Mesendoderm (in vitro differentiated cells): ENCODE measurements at regions not wholly inside any gene's neighbourhood (a gene's known extent, or its start where the extent isn't known, plus 50 kb on each side); places are given as distances from the start of the nearest gene placed in this dataset.

Source experiments
- DNase-seq: peaks from one replicate; pipeline ENCODE4 v3.0.0; 2013
- H2AK5ac ChIP-seq: 2 replicates; pipeline ENCODE4 v1.6.1; 2013; ENCODE audit warnings: low read length, inconsistent platforms
- H2BK120ac ChIP-seq: 2 replicates; pipeline ENCODE4 v1.6.1; 2013; ENCODE audit warnings: low read depth, mild to moderate bottlenecking, low read length, moderate library complexity, mixed read lengths
- H2BK15ac ChIP-seq: replicated peaks from 2 replicates; pipeline ENCODE4 v1.6.1; 2013; ENCODE audit warnings: low read depth, mild to moderate bottlenecking, moderate library complexity
- H2BK5ac ChIP-seq: 2 replicates; pipeline ENCODE4 v1.6.1; 2013; ENCODE audit warnings: low read length, inconsistent platforms
- H3K18ac ChIP-seq: 2 replicates; pipeline ENCODE4 v1.6.1; 2013; ENCODE audit warnings: mild to moderate bottlenecking, low read length, mixed read lengths
- H3K23ac ChIP-seq: one replicate; pipeline ENCODE4 v1.6.1; 2013; ENCODE audit warnings: low read length
- H3K27ac ChIP-seq: 2 replicates; pipeline ENCODE4 v1.5.1; 2013; ENCODE audit warnings: low read depth, mild to moderate bottlenecking, inconsistent platforms, low read length, moderate library complexity
- H3K27me3 ChIP-seq: 2 replicates; pipeline ENCODE4 v1.6.1; 2013; ENCODE audit warnings: low read length, control low read depth, mild to moderate bottlenecking, inconsistent platforms; ENCODE audit not compliant: insufficient read depth, poor library complexity
- H3K36me3 ChIP-seq: 2 replicates; pipeline ENCODE4 v1.6.1; 2013; ENCODE audit warnings: low read length, inconsistent platforms; ENCODE audit not compliant: control insufficient read depth, insufficient read depth
- H3K4ac ChIP-seq: one replicate; pipeline ENCODE4 v1.6.1; 2013; ENCODE audit warnings: low read depth, mild to moderate bottlenecking, low read length, moderate library complexity
- H3K4me1 ChIP-seq: 2 replicates; pipeline ENCODE4 v1.6.1; 2013; ENCODE audit warnings: low read depth, low read length, inconsistent platforms; ENCODE audit not compliant: control insufficient read depth
- H3K4me2 ChIP-seq: 2 replicates; pipeline ENCODE4 v1.6.1; 2013; ENCODE audit warnings: low read length
- H3K4me3 ChIP-seq: 2 replicates; pipeline ENCODE4 v1.5.1; 2013; ENCODE audit warnings: mild to moderate bottlenecking, low read length
- H3K56ac ChIP-seq: one replicate; pipeline ENCODE4 v1.6.1; 2013; ENCODE audit warnings: low read length
- H3K79me1 ChIP-seq: 2 replicates; pipeline ENCODE4 v1.6.1; 2013; ENCODE audit warnings: low read length, inconsistent platforms
- H3K79me2 ChIP-seq: 2 replicates; pipeline ENCODE4 v1.6.1; 2013; ENCODE audit warnings: mild to moderate bottlenecking, low read length; ENCODE audit not compliant: control insufficient read depth, insufficient read depth
- H3K9ac ChIP-seq: 2 replicates; pipeline ENCODE4 v1.6.1; 2013; ENCODE audit warnings: low read length, inconsistent platforms
- H4K5ac ChIP-seq: one replicate; pipeline ENCODE4 v1.6.1; 2013; ENCODE audit warnings: low read length
- H4K8ac ChIP-seq: one replicate; pipeline ENCODE4 v1.6.1; 2013; ENCODE audit warnings: low read depth, mild to moderate bottlenecking, control low read depth, low read length, moderate library complexity
- WGBS: extraction: QIAGEN DNeasy Blood & Tissue Kit; methylation state at CpG from one replicate; pipeline ENCODE4 v1.1.7; 2013; ENCODE audit warnings: low lambda C conversion rate, missing lambda C conversion rate; ENCODE audit not compliant: insufficient coverage; ENCODE audit errors: extremely low coverage; 5-methylcytosine and 5-hydroxymethylcytosine counted together

- Histone ChIP-seq H3K27ac (no peak overlapping the region), H2BK120ac (no peak overlapping the region), H3K9ac (no peak overlapping the region), H2AK5ac (no peak overlapping the region), H3K79me1 (no peaks in the 10 kb centered on the region), H3K4me2 (no peak overlapping the region), H3K56ac (no peak overlapping the region), H2BK5ac (no peak overlapping the region), H2BK15ac (no peak overlapping the region), H3K4me1 (no peaks in the 10 kb centered on the region), H3K27me3 (no peaks in the 10 kb centered on the region), H4K5ac (no peak overlapping the region), H4K8ac (no peak overlapping the region), H3K4ac (no peak overlapping the region), H3K79me2 (no peaks in the 10 kb centered on the region), H3K23ac (no peak overlapping the region), H3K4me3 (no peak overlapping the region), H3K18ac (no peak overlapping the region), H3K36me3 (no peaks in the 10 kb centered on the region)
- no peak for DNase-seq
Observed at GRCh38 chr10:20635570-20635969, 261.5 kb downstream of the NEBL start.

GRCh38 chr10:20634839-20635238 is 262.3 kb downstream of the NEBL start:
- Histone ChIP-seq H2BK5ac (no peak overlapping the region), H3K56ac (no peak overlapping the region), H3K23ac (no peak overlapping the region), H3K79me2 (no peaks in the 10 kb centered on the region), H3K4me2 (no peak overlapping the region), H2BK120ac (no peak overlapping the region), H3K79me1 (no peaks in the 10 kb centered on the region), H2BK15ac (no peak overlapping the region), H3K4me3 (no peak overlapping the region), H2AK5ac (no peak overlapping the region), H3K4ac (no peak overlapping the region), H4K8ac (no peak overlapping the region), H3K9ac (no peak overlapping the region), H3K27ac (no peak overlapping the region), H3K4me1 (no peaks in the 10 kb centered on the region), H3K36me3 (no peaks in the 10 kb centered on the region), H4K5ac (no peak overlapping the region), H3K27me3 (no peaks in the 10 kb centered on the region), H3K18ac (no peak overlapping the region)
- no peak for DNase-seq
- no CpG with 5 or more reads among the region's 4 CpGs for WGBS

- H2BK5ac ChIP-seq: no peak overlapping the region
- DNase-seq: no peak
- H3K27me3 ChIP-seq: no peaks in the 10 kb centered on the region
- no peaks in the 10 kb centered on the region for H3K79me1 ChIP-seq
- H3K4me3 ChIP-seq: no peak overlapping the region
- no peak overlapping the region for H3K9ac ChIP-seq
- no peak overlapping the region for H3K18ac ChIP-seq
- H3K23ac ChIP-seq: no peak overlapping the region
- H3K79me2 ChIP-seq: no peaks in the 10 kb centered on the region
- H3K4ac ChIP-seq: no peak overlapping the region
- no peak overlapping the region for H3K4me2 ChIP-seq
- no CpG with 5 or more reads among the region's 4 CpGs for WGBS
- H3K4me1 ChIP-seq: no peaks in the 10 kb centered on the region
- no peak overlapping the region for H2AK5ac ChIP-seq
- H2BK120ac ChIP-seq: no peak overlapping the region
- H3K36me3 ChIP-seq: no peaks in the 10 kb centered on the region
- H3K27ac ChIP-seq: no peak overlapping the region
- H4K5ac ChIP-seq: no peak overlapping the region
- H3K56ac ChIP-seq: no peak overlapping the region
- H4K8ac ChIP-seq: no peak overlapping the region
- no peak overlapping the region for H2BK15ac ChIP-seq
Observed at GRCh38 chr10:20633714-20634113, 263.4 kb downstream of the NEBL start.

GRCh38 chr10:20632696-20633095 is 264.4 kb downstream of the NEBL start:
- H3K9ac ChIP-seq: no peak overlapping the region
- H3K27me3 ChIP-seq: no peaks in the 10 kb centered on the region
- no CpG with 5 or more reads among the region's 2 CpGs for WGBS
- no peaks in the 10 kb centered on the region for H3K36me3 ChIP-seq
- no peak overlapping the region for H2BK5ac ChIP-seq
- H2BK15ac ChIP-seq: no peak overlapping the region
- no peaks in the 10 kb centered on the region for H3K79me1 ChIP-seq
- no peak overlapping the region for H3K56ac ChIP-seq
- no peak overlapping the region for H3K4ac ChIP-seq
- H4K8ac ChIP-seq: no peak overlapping the region
- H3K4me2 ChIP-seq: no peak overlapping the region
- H3K4me3 ChIP-seq: no peak overlapping the region
- H4K5ac ChIP-seq: no peak overlapping the region
- no peak overlapping the region for H3K23ac ChIP-seq
- no peak overlapping the region for H2BK120ac ChIP-seq
- H3K27ac ChIP-seq: no peak overlapping the region
- no peak for DNase-seq
- no peaks in the 10 kb centered on the region for H3K79me2 ChIP-seq
- H3K4me1 ChIP-seq: no peaks in the 10 kb centered on the region
- no peak overlapping the region for H3K18ac ChIP-seq
- no peak overlapping the region for H2AK5ac ChIP-seq

- no peak overlapping the region for H2BK5ac ChIP-seq
- H3K4me3 ChIP-seq: no peak overlapping the region
- no peak overlapping the region for H3K56ac ChIP-seq
- WGBS: no CpG with 5 or more reads among the region's 1 CpG
- no peaks in the 10 kb centered on the region for H3K27me3 ChIP-seq
- no peak overlapping the region for H3K9ac ChIP-seq
- no peak overlapping the region for H3K4me2 ChIP-seq
- H2AK5ac ChIP-seq: no peak overlapping the region
- no peak overlapping the region for H4K5ac ChIP-seq
- no peaks in the 10 kb centered on the region for H3K36me3 ChIP-seq
- no peak overlapping the region for H3K4ac ChIP-seq
- H3K79me2 ChIP-seq: no peaks in the 10 kb centered on the region
- H3K23ac ChIP-seq: no peak overlapping the region
- no peak overlapping the region for H2BK120ac ChIP-seq
- H3K79me1 ChIP-seq: no peaks in the 10 kb centered on the region
- no peak overlapping the region for H3K18ac ChIP-seq
- H3K27ac ChIP-seq: no peak overlapping the region
- no peak overlapping the region for H2BK15ac ChIP-seq
- no peak overlapping the region for H4K8ac ChIP-seq
- no peaks in the 10 kb centered on the region for H3K4me1 ChIP-seq
- DNase-seq: no peak
Observed at GRCh38 chr10:20631229-20631628, 265.9 kb downstream of the NEBL start.

- no peak overlapping the region for H3K23ac ChIP-seq
- no peak for DNase-seq
- H3K4me3 ChIP-seq: no peak overlapping the region
- no peak overlapping the region for H2BK120ac ChIP-seq
- H4K8ac ChIP-seq: no peak overlapping the region
- H2BK15ac ChIP-seq: no peak overlapping the region
- no peak overlapping the region for H3K4me2 ChIP-seq
- H4K5ac ChIP-seq: no peak overlapping the region
- no peaks in the 10 kb centered on the region for H3K79me2 ChIP-seq
- H3K36me3 ChIP-seq: no peaks in the 10 kb centered on the region
- H3K4me1 ChIP-seq: no peaks in the 10 kb centered on the region
- no CpG with 5 or more reads among the region's 1 CpG for WGBS
- H2BK5ac ChIP-seq: no peak overlapping the region
- H3K27me3 ChIP-seq: no peaks in the 10 kb centered on the region
- no peak overlapping the region for H3K4ac ChIP-seq
- no peak overlapping the region for H3K18ac ChIP-seq
- no peak overlapping the region for H2AK5ac ChIP-seq
- H3K27ac ChIP-seq: no peak overlapping the region
- H3K79me1 ChIP-seq: no peaks in the 10 kb centered on the region
- no peak overlapping the region for H3K56ac ChIP-seq
- H3K9ac ChIP-seq: no peak overlapping the region
Observed at GRCh38 chr10:20630092-20630643, 266.9 kb downstream of the NEBL start.
